ENCODE measurements at regions not wholly inside any gene's neighbourhood (a gene's known extent, or its start where the extent isn't known, plus 50 kb on each side); places are given as distances from the start of the nearest gene placed in this dataset.

DNA sequence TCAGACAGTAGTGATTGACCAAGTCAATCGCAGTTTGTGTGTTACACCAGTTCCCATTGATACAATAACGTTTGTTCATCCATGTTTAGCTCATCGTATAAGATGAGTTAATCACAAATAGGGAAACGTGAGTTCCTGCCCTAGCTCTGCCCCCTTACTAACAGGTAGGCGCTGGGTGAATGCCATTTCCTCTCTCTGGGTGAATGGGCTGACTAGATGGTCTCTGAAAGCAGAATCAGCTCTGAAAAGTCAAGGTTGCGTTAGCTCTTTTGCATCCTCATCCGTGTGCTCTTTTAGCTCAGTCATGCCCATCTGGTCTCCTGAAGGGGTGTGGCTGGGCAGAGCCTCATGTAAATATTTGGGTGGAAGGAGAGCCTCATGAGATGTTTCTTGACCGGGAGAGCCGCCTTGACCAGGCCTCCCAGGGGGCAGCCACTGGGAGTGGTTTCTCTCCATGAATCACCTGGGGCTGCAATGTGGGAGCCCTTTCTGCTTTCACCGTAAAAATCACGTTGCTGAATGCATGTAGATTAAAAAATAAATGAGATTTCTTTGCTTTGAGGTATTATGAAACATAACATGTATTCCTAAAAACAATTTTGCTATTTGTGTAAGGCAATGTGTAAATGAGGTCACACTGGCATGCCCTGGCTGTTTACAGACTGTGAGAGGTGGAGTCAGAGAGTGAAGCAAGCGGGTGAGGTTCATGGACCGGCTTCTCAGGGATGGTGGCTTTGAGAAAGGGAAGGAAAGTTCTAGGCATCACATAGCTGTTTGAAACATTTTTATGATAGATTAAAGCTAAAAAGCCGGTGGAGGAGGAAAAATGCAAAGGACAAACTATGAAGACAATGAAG is 108.4 kb upstream of the RASGRP1 start:
- no peak for DNase-seq (ENCODE audit: low spot score)

DNA sequence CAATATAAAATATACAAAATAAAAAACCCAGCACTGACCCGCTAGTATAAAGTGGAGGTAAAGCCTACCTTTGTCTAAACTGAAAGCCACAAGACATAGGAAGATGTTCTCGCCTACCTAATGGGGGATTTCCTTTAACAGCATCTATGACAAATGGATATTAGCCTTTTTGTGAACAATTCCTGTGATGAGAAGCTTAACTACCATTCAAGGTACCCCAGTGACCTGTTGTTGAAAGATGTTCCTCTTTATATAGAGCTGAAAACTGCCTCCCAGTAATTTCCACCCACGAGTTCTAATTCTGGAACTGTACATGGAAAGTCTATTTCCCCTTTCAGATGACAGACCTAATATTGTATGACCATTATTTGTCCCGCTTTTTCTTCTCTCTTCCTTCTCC is 109.8 kb upstream of the RASGRP1 start:
- no peak for DNase-seq (ENCODE audit: low spot score)

DNA sequence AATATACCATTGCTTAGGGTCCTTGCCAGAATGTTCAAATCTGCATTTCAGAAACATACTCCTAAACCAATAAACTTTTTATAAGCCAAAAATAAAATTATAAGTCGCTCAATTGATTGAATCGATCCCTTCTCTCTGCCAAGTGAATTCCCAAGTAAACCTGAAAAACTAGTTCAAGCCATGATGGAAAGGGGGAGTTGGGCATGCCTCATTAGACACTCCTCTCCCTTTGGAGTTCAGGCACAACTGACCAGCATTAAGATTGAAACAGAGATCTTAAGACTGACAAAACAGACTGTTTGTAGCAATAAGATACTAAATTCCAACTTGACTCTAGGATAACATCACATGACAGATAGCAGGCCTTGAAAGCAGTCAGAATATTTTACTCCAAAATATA is 113.7 kb upstream of the RASGRP1 start:
- DNase-seq (ENCODE audit: low spot score), result no peak

DNA sequence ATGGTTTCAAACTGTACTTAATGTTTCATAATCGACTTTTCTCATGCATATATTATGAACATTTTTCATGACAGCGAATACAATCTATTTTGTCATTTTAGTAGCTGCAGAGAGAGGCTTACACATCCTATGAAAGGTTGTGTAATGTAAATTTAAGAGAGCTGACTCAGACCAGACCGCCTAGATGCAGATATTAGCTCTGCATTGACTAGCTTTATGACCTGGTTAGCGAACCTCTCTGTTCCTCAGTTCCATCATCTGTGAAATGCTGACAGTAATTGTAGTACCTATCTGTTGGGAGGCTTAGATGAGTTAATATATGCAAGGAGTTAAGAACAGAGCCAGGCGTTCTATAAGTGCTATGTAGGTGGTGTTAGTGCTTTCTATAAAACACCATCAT is 116.2 kb upstream of the RASGRP1 start:
- no peak for DNase-seq (ENCODE audit: low spot score)

DNA sequence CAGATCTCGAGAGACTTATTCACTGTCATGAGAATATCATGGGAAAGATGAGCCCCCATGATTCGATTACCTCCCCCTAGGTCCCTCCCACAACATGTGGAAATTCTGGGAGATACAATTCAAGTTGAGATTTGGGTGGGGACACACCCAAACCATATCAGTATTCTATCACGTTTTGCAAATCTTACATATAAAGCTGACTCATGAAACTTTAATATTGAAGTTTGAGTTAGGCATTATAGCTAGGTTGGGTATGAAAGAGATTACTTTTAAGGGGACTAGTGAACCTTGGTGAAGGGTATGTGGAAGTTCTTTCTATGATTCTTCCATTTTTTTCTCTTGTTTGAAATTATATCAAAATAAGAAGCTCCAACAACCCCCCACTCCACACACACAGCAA is 117.7 kb upstream of the RASGRP1 start:
- DNase-seq (ENCODE audit: low spot score), result no peak

DNA sequence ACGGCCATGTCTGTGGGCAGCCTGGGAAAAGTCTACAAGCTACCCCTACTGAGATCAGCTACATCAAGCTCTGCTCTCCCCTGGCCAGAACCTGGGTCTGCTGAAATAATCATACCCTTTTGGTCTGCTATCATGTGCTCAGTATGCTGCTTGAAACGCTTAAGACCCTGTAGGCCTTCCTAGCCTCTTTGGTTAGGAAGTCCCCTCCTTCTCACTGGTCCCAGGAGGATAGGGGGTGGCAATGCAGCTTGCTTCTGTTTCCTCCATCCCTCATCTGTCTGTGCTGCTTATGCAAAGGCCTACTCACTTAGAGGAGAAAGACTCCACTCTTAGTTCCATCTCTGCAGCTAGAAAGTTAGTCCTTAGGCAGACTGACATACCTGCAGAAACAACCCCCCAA is 118.2 kb upstream of the RASGRP1 start:
- DNase-seq (ENCODE audit: low spot score), result no peak

DNA sequence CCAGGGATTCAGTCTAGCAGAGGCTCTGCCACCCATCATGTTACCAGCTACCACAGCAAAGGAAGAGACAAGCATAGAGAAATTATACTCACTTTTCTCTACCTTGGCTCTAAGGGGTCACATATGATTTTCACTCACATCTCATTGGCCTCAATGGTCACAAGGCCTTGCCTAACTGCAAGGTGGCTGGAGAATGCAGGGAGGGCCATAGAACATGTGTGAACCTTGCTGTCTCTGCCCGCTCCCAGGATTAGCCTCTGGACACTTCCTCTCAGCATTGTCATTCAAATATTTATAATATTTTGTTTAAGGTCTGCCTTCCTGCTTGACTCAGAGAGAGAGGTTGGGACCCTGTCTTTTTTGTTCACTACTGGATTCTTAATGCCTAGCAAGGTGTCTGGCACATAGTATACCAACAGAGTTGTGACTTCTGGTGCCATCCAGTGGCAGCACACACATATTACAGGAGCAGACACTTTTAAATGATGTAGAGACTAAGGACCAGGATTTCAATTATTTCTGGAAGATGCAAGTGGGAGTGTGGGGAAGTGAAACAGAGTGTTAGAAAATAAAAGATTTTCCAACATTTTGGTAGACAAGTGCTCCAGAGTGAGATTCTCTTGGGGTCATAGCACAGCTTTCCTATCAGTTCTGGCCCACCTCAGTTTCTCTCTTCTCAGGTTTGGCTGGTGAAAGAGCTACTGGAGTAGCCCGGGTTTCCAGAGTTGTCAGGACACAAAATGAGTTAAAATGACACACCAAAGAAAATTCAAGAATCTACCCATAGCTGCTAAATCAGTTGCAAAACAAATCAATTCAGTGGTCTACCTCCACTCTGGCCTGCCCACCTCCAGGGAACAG is 119.0 kb upstream of the RASGRP1 start:
- DNase-seq (ENCODE audit: low spot score), result peak; percentile 64

DNA sequence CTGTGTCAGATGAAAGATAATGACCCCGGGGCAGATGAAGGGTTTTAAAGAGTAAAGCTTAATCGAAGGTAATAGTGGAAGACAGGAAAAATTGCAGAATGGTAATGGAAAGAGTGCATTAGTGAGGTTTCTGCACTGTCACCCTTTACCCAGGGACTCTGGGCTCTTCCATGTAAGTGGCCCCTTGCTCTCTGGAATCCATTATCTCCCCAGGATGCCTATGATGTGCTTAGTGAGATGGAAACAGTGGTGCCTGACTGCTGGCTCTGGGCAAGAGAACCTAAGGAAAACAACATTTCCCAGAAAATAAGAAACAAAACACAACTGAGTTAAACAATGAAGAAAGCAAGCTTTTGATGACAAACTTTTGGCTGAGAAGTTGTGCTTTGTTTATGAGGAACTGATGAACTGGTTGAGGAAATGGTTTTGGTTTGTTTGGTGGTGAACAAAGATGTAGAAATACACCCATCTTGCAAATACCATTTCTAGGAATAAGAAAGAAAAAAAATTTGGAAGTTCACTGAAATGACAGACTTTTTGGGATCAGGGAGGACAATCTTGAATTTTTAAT is 119.9 kb upstream of the RASGRP1 start:
- DNase-seq (ENCODE audit: low spot score), result no peak

DNA sequence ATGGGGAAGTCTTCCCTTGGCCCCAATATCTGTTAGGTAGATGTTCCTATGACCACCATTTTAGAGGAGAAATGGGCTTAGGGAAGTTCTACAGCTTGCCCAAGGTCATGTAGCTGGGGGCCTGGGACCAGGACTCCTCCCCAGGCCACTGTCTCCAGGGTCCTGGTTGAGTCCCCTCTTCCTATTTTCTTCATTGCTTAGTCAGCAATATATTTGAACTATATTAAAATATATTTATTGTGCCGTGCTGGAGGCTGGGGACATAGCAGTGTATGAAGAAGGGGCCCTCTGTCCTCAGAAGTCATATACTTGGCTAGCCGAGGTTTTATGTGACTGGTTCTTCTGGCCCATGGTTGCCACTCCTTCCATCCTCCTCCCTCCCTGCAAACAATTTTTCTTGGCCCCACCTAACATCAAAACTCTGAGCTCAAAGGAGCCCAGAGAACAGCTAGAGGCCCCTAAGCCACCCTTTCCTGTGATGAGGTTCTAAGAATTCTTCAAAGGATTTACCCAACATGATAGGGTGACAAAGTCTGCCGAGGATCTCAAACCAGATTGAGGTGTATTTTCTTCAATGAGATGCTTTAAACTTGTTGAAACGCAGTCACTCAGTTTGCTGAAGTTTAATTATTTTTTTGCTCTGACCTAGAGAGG is 121.2 kb upstream of the RASGRP1 start:
- DNase-seq (ENCODE audit: low spot score), result no peak

DNA sequence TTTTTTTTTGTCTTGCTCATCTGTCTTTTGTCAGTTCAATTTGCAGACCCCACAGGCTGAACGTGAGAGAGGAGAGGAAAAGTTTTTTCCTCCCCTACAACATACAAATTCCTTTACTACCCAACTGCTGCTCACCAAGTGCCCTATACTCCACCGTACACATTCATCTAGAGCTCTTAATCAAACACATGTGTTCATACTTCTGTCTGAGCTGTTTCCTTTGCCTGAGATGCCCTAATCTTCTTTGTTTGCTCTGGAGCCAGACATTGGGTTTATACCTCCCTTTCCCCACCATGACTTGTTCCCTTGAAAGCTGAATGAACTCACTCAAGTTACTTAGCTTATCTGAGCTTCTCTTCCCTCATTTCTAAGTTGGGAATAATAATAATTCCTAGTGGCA is 122.7 kb upstream of the RASGRP1 start:
- no peak for DNase-seq (ENCODE audit: low spot score)

DNA sequence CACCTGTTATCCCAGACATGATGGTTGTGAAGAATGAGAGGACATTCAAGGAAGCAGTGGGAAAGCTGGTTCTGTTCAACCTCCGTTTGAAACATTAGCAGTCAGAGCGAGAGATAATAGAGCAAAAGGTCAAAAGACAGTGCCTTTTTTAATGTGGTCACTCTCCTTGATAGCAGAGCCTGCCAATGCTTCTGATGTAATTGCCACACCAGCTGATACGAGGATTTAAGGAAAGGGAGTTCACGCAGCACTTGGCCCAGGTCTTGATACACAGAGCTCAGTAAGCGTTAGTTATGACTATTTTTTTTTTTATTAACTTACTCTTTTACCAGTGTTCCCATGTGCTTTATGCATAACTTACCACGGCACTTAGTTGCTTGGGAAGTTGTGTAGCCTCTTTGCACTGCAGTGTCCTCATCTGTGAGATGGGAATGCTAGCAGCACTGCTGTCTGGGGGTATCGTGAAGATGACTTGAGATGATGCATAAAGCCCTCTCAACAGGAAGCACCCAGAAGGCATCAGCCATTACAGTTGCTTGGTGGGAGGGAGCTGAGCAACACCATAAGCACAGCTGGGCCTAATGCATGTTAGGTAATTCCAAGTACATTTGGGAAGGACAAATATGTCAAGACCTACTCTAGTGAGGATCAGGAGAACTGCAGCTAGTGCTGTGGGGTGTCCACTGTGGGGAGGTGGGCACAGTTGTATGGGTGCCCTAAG is 123.3 kb upstream of the RASGRP1 start:
- no peak for DNase-seq (ENCODE audit: low spot score)

DNA sequence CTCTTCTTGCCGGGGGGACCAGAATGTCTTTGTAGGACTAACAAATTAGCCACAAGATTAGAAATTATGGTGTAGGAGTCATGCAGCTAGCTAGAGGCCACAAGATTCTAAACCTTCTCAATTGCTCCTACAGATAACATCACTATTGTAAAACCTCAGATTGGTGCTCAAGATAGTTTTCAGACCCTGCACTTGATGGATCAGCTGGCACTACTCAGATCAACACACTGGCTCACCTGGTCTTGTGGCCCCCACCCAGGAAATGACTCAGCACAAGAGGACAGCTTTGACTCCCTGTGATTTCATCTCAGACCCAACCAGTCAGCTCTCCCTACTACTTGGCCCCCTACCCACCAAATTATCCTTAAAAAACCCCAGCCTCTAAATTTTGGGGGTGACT is 124.1 kb upstream of the RASGRP1 start:
- peak; percentile 37 for DNase-seq (ENCODE audit: low spot score)

DNA sequence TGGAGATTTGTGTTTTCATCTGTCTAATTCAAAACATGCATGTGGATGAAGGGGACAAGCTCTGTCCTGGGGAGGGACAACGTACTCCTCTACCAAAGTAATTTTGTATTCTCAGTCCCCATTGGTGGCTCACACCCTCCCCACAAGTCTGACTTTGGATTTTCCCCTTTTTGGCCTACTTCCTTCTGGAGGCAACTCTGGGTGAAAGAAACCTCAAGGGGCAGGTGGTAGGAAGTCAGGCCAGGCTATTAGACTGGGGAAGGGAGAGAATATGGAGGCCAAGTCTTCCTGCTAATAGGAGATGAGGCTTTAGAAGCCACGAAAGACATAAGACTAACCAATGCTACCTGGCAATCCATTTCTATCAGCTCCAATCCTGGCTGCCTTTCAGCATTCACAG is 124.9 kb upstream of the RASGRP1 start:
- DNase-seq (ENCODE audit: low spot score), result no peak

DNA sequence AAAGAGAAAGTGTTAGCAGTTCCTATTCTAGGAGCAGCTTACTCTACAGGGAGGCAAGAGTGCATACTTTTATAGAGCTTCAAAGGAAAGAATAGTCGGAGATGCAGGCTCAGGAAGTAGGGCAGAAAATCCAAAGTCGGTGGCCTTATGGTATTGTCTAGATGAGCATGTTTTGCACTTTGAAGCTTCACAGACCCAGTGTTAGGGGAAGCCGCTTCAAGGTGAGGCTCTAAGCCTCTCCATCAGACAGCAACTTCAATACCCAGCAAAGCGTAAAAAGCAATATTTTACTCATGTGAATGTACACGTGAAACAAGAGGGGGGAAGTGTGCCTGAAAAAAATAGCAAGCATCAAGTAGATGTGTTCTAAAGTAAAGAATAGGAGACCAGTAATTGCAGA is 125.6 kb upstream of the RASGRP1 start:
- DNase-seq (ENCODE audit: low spot score), result no peak

DNA sequence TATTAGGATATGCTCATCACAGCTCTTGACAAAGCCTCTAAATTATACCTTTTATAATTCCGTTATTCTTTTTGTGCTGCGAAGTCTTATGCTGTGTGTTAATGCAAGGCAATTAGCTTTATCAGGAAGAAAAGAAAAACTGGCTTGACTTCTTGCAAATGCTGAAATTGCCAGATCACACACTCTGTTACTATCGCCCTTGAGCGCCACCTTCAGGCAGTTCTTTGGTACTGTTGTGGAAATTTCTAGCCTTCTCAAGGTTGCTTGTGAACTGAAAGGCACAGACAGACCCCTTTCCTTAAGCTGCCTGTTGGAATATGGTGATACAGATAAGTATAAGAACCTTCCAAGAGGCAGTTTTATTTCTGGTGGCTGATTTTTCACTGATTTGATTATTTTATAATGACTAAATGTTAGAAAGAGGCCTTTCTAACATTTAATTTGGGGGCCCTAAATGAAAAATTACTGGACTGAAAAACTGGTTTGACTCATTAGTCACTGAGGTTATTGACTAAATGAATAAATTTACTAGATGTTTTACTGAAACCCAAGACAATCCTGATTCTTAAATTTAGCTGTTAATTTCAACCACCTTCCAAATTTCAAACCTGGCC is 126.2 kb upstream of the RASGRP1 start:
- peak; percentile 72 for DNase-seq (ENCODE audit: low spot score)

DNA sequence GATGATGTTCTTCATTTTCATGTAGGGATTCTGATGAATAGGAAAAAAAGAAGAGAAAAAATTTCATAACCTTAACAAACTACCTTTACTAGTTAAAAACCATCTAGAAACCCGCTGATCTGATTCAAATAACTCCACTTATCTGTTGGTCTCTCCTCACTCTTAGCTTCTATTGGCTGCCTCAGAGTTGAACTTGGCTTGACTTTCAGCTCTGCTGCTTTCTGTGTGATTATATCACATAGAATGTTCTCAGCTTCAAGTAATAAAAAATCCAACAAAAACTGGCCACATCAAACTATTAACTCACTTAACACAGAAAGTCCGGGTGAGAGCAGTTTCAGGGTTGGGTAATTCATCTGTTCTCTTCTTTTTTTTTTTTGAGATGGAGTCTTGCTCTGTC is 126.8 kb upstream of the RASGRP1 start:
- no peak for DNase-seq (ENCODE audit: low spot score)

DNA sequence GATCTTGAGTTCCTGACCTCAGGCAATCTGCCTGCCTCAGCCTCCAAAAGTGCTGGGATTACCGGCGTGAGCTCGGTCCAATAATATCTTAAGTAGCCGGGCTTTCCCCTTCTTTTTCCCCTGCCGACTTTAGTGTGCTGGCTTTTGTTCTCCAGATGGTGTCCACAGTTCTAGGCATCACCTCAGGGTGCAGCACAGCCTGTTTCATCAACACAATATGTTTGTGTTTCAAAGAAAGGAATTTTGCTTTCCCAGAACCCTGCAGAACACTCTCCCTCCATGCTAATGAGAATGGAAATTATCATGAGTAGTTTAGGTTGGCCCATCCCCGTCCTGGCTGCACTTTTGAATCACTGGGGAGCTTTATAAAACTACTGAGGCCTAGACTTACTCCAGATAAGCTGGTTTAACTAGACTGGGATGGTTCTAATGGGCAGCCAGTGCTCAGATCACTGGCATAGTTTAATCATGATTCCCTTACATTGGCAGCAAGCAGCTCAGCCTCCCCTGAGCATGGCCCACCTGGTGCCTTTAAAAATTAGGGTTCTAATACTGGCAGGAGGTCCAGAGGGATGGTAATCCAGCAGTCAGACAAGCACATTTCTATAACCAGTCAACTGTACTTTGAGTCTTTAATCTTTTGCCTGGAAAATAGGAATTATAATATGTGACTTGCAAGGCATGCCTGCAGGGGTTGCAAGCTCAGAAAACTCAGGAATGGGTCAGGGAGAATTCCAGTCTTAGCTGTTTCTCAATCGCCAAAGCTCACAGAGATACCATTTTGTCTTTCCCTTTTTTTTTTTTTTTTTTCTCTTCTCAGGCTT is 127.6 kb upstream of the RASGRP1 start:
- no peak for DNase-seq (ENCODE audit: low spot score)

DNA sequence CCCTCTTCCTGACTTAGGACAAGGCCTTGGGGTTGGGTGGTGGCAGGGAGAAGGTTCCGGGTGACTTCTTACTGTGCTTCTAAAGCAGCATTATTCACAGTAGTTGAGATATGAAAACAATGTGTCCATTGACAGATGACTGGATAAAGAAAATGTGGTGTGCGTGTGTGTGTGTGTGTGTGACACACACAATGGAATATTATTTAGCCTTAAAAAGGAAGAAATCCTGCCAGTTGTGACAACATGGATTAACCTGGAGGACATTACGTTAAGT is 128.1 kb upstream of the RASGRP1 start:
- DNase-seq (ENCODE audit: low spot score), result no peak

DNA sequence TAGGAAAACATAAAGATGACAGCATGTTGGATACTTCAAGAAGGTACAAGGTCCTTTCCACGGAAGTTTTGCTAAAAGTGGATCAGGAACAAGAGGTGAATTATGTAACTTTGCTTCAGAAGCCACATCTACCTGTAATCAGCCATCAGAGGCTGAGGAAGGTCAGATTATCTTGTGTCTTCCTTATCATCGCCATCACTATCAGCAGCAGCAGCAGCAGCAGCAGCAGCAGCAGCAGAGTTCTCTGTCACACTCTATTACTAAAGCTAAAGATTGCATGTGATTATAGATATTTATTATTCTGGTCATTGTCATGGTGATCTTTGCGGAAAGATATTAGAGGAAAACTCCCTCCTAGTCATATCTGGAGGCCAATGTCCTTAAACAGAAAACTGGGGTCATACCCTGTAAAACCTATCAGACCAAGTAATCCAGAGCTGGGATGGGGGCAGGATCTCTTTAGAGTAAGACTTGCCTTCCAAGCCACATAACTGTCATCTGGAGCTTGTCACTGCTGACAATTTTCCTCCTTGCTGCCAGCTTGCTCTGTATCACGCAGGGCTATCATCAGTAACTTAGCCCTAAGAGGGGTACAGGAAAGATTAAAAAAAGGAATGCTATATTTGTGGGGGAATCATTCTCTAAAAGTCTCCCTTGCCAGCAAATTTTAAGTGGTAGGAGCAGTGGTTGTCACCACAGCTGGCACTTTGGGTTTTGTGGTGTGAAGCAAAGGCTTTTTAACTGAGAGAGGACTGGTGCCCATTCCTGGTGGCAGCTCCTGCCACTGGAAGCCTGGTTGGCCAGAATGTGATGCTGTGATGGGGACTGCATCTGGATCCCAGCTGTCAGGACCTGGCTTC is 130.9 kb upstream of the RASGRP1 start:
- no peak for DNase-seq (ENCODE audit: low spot score)
